ENCODE measurements at regions not wholly inside any gene's neighbourhood (a gene's known extent, or its start where the extent isn't known, plus 50 kb on each side); places are given as distances from the start of the nearest gene placed in this dataset.

DNA sequence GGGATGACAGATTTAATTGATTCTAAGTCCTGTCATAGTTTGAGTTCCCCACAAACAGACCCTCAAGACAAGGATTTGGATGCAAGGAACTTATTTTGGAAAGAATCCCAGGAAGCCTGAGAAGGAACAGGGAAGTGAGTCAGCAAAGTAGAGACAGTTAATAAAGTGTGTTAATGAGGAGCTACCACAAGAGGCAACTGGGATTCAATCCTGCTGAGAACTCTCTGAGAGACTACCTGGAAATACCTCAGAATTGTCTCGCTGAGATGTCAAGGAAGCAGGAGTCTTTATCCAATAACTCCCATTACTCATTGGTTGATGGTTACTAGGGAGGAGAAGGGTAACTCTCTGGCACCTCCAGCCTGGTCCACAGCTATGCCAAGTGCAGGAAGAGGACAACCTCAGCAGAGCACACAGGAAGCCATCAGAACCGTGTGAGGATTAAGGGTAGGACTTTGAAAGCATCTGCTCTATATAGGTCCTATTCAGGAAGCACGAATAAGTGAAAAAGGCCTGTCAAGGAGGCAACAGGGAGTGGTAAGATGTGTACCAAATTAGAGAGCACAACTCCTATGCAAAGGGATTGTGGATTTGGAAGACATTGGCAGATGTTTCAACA, 311.1 kb upstream of the KCNH8 start:
- no peak for DNase-seq (ENCODE audit: low read depth in 4 of 4, low spot score in 3 of 4)

DNA sequence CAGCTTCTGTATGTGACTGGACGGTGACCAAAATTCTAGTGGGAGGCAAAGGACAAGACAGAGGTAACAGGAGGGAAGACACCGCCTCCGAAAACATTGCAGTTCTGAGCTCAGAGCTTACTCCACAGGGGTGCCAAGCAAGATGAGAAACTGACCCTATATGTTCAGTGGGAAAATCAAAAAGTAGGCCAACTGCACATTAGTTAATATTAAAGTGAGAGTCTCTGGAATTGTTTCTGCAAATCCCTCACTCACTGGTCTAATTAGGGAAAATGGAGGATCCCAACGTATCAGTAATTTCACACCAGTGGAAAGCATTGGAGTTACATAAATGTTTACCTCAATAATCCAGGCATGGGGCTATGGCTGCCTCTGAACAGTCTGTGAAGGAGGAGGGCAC, 313.3 kb upstream of the KCNH8 start:
- no peak for DNase-seq (ENCODE audit: low read depth in 4 of 4, low spot score in 3 of 4)

DNA sequence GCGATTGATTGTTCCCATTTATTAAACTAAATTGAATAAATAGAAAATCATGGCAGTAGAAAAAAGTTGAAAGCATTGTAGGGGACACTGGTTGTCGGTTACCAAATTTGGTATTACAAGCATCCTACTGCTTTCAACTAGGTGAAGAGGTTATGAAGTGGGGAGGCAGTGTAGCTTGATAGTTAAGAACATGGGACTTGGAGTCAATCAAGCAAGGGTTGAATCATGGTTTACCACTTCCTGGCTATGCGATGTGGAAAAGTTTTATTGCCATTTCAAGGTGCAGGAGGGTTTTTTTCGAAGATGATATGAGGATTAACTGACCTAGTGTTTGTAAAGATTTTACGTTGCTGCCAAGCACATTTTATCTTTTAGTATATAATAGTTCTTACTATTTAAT, 318.2 kb upstream of the KCNH8 start:
- no peak for DNase-seq (ENCODE audit: low read depth in 4 of 4, low spot score in 3 of 4)

DNA sequence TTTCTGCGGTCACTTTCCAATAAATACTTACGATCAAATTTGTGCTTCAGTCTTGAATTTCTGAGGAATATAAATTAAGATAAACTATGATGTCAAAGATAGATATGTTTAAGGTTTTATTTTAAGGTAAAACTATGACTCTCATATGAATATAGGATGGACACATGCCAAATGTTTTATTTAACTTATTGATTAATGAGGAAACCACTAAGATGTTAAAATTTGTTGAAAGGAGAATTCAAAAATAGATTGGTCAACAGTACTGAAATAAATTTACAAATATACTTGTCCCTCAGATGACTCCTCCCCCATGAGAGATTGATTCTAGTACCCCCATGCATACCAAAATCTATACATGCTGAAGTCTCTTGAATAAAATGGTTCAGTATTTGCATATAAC, 319.7 kb upstream of the KCNH8 start:
- DNase-seq (ENCODE audit: low read depth in 4 of 4, low spot score in 3 of 4) = no peak

DNA sequence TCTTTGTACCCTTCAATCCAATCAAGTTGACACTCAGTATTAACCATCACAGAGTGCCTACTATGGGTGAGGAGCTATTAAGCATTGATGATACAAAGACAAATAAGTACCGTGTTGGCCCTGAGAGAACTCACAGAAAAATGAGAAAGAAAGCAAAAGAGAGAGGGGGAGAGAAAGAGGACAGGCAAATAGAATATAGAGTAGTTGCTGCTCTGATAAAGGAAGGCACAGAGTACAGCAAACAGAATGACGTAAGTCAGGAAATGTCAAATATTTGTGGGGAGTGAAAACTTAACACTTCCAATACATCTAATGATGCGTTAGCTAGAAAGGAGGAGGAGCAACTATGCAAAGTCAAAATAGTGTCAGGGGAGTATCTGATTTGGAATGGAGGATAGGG, 320.6 kb upstream of the KCNH8 start:
- DNase-seq (ENCODE audit: low read depth in 4 of 4, low spot score in 3 of 4) = no peak

DNA sequence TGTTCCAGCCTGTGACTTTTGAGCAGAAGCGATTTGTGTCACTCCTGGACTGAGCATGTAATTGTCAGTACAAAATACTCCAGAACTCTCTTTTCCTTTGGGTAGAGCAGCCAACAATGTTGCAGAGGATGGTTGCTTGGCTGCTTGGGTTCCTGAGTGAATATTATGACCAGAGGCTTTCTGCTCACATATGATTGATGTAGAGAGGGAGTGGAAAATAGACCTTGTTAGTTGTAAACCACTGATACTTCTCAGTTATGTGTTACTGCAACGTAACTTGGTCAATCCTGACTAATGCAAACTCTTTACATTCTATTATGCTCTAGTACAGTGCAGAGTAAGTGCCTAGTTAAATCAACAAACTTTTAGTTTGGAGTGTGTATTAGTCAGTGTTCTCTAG, 322.6 kb upstream of the KCNH8 start:
- DNase-seq (ENCODE audit: low read depth in 4 of 4, low spot score in 3 of 4) = no peak

DNA sequence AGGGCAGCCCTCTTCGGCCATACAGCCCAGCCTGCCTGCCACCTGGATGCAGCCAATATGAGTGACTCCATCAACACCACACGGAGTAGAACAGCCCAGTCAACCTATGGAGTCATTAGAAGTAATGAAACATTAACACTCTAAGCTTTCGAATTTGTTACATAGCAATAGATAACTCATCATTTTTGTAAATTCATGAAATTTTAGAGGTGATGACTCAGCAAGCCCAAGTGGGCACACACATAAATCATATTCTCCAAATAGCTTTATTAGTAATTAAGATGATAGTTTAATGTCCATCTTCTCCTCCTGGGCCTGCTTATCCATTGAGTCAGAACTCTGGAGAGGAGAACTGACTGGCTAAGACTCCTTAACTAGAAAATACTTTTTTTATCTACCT, 335.0 kb upstream of the KCNH8 start:
- DNase-seq (ENCODE audit: low read depth in 4 of 4, low spot score in 3 of 4) = no peak

DNA sequence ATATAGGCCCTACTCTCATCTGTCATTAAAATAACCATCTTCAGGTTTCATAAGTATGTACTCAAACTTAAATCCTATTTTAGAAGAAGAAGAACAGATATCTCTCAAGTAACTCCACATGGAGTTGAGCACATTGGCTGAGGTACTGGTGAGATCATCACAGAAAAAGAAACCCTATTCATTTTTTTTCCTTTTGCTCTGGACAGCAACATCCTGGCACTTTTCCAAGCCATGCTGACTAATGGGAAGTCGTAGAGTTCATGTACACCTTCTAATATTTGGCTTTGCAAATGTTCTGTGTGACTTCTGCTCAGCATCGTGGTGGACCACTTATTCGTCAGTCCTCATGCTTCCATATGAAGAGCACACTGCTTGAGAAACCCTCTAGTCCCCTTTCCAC, 336.0 kb upstream of the KCNH8 start:
- no peak for DNase-seq (ENCODE audit: low read depth in 4 of 4, low spot score in 3 of 4)

DNA sequence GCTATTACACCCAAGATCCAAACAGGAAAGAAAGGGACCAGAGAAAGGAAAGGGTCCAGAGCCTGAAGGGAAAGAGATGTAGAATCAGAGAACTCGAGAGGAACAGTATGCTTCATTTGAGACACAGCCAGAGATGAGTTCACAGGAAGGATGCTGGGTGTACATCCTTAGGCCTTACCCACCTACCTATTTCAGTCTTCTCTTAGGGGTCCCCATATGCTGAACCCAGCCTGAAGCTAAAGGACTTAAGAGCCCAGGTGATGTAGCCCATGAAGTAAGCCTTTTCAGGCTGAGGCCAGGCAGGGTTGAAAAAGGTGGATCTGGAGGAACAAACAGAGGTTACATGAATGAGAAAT, 338.0 kb upstream of the KCNH8 start:
- DNase-seq (ENCODE audit: low read depth in 4 of 4, low spot score in 3 of 4) = no peak

DNA sequence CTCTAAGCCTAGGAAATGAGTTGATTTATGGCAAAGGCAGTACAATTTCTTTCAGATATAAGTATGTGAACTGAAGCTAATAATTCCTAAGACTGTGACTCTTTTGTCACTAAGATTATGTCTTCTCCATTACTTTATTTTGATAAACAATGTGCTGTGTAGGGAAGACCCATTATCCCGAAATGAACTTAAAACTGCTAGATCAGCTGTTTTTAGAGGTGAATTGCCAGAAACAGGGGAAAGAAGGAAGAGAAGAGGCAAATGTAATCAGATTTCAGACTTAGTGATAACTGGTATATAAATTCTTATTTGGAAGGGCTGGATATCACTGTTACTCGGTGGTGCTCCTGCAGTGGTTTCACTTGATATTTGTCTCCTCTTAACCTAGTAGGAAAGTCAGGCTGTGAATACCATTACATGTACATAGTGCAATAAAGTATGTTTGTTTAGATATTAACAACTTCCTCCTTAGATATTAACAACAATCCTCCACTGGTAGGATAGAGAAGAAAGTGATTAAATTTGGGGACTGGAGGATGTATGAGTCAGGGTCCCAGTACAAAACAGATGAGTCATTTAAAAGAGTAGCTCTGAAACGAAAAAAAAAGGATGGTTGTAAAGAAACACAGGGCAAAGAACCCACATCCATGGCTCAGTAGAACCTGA, 338.5 kb upstream of the KCNH8 start:
- no peak for DNase-seq (ENCODE audit: low read depth in 4 of 4, low spot score in 3 of 4)

DNA sequence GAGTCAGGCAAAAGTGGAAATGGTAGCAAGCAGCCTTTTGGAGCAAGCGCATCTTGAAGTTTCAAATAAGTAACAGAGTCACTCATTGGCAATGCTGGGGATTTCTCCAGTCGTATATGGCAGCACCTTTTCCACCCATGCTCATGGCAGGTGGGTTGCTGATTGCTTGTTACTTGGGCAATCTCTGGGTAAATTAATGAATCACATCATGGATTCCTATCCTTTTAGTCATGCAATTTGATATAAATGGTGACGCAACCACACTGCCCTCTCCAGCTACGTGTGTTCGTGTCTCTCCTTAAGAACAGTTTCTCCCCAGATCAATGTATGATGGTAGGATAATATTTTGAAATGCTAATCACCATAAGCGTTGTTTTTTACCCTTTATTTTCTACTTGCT, 339.9 kb upstream of the KCNH8 start:
- DNase-seq (ENCODE audit: low read depth in 4 of 4, low spot score in 3 of 4) = no peak

DNA sequence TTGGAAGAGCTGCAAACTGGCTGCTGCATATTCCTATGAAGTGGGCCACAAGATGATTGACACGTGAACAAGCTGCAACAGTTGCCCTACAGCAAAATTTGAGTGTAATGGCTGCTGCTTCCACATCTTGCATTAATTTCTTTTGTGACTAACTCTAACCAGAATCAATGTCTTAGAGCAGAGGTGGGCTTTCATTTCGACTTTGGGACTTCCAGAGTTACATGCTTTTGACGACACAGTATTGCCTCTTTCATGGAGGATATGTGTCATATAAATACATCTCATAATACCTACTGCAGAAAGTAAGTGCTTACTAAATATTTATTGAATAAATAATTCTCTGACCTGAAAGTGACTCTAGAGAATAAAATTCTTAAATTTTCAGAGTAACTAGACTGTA, 340.7 kb upstream of the KCNH8 start:
- DNase-seq (ENCODE audit: low read depth in 4 of 4, low spot score in 3 of 4) = no peak

DNA sequence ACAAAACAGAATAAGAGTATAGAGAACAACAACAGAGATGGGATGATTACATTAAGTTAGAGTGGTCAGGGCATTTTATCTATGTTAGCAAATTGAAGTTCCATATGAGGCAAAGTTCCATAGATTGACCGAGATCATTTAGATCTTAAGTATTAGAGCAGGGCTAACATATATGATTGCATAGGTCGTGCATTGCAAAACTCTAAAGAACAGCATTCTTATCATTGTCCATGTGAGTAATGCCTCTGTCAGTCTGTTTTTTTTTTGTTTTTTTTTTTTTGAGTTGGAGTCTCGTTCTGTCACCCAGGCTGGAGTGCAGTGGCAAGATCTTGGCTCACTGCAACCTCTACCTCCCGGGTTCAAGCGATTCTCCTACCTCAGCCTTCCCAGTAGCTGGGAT, 341.7 kb upstream of the KCNH8 start:
- DNase-seq (ENCODE audit: low read depth in 4 of 4, low spot score in 3 of 4) = no peak

DNA sequence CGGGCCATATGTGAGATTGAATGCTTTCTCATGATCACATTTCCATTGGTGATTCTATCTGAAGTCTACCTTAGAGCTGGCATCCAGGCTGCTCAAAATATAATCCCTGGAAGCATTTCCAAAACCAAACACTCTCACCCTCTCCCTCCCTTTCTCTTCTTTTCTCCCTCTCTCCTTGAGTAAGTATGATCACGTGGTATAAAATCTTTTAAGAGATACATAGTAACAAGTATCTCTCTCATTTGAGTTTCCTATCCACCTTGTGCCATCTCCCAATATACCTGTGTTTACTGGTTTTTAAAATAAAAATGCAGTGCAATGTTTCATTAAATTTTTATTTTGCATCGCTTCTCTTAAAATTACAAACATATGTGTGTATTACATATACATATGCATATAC, 350.9 kb upstream of the KCNH8 start:
- DNase-seq (ENCODE audit: low read depth in 4 of 4, low spot score in 3 of 4) = no peak

DNA sequence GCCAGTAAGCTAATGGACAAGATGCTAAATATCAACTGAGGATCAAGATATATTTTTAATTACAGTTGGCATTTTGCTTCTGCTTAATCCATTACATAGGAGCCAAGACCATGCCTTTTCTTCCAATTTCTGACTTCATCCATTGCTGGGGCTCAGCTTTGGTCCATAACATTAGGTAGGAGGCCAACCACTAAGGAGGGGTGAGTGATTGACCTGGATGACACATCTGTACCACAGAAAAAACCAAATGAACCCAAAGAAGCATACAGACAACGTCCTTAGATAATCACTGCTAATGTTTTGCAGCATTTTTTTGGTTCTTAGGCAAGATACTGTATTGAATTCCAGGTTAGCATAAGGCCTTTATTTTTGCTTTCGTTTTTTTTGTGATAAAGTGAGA, 353.2 kb upstream of the KCNH8 start:
- no peak for DNase-seq (ENCODE audit: low read depth in 4 of 4, low spot score in 3 of 4)

DNA sequence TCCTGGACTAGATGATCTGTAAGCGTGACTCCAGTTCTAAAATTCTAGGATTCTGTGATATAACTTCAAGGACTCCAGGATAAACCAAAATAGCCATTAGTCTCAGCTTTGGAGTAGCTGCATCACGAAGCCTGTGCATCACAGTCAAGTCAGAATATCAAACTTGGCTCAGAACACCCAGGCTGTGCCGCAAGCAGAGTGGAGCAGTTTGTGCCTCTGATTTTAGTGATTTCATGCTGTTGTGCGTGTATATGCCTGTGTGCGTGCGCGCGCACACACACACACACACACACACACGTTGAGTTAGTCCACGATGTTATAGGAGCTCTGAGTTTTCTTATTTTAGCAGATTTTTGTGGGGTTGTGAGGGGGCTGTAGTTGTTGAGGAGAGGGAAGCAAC, 356.6 kb upstream of the KCNH8 start:
- DNase-seq (ENCODE audit: low read depth in 4 of 4, low spot score in 3 of 4) = no peak

DNA sequence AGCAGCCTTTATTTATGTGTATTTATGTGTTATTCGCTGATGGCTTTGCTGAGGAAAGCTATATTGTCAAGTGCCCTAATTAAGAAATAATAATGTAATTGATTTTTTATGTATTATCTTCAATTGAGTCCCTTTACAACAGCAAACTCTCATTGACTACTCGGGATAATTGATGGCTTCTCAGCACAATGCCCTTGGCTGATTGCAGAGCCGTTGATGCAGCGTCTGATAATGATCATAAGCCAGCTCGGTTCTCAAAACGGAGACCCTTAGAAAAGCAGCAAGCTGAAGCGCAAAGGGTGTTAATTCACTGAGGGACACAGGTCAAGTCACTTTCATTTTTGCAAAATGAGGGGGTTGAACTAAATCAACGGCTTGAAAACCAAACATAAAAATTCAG, 357.1 kb upstream of the KCNH8 start:
- DNase-seq (ENCODE audit: low read depth in 4 of 4, low spot score in 3 of 4) = no peak

DNA sequence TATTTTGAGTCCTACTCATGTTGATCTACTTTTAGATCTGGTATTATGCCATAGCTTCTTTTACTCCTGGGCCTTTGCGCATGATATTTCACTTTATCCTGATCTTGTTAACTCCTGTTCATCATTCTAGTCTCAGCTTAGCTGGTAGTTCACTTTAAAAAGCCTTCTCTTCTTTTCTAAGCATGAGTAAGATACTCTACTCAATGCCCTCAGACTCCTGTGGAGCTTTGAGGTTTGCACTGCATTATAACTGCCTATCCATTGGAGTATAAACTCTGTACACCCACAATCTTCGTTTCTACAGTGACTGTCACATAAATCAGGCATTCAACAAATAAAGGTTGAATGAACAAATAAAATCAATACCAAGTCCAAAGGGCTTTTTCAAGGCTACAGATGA, 357.9 kb upstream of the KCNH8 start:
- no peak for DNase-seq (ENCODE audit: low read depth in 4 of 4, low spot score in 3 of 4)

DNA sequence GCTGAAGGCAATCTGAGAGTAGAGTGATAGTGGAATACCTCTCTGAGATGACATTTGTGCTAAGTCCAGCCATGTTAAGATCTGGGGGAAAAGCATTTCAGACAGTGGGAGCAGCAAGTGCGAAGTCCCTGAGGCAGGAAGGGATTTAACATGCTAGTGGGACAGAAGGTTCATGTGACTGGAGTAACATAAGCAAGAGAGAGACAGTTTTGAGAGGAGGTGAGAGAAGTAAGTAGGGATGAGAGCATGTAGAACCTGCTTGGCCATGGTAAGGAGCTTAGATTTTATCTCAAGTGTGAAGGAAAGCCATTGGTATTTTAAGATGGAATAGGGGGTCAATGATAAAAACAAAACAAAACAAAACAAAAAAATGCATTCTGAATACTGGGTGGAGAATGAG, 358.6 kb upstream of the KCNH8 start:
- no peak for DNase-seq (ENCODE audit: low read depth in 4 of 4, low spot score in 3 of 4)

DNA sequence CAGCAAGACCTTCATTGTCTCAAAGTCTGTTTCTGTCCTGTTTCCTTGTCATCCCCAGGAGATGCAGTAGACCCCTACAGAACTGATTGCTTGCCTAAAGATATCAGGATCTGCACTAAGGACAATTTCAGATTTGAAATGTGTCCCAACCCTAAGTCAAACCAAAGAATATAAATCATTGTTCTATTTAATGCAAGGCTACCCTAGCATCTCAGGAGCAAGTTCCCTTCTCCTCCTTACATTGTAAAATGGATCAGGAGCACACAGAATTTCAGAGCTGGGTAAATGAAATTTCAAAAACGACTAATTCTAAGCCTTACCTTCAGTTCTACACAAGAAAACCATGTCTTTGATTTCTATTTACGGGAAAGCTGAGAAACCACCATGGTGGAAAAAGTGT, 360.9 kb upstream of the KCNH8 start:
- DNase-seq (ENCODE audit: low read depth in 4 of 4, low spot score in 3 of 4) = no peak

DNA sequence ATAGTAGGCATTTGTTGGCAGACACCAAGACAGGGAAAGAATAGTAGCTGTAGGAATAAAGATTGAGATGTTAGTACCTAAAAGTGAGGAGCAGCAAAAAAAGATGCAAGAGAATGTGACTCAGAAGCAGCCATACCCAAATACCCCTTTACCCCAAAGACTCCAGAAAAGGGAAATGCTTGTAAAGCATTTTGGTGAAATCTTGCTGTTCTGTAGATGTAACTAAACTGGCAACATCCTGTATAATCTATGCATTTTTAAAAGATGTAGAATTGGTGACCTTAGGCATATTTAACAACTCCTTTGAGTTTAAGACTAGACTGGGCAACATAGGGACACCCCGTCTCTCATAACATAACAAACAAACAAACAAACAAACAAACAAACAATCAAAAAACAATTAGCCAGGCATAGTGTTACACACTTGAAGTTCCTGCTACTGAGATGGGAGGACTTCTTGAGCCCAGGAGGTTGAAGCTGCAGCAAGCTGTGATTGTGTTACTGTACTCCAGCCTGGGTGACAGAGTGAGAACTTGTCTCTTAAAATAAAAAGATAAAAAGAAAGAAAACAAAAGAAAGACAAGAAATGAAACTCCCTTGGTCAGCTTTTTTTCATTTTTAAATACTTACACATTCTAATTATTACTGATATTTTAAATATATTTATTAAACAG, 361.5 kb upstream of the KCNH8 start:
- DNase-seq (ENCODE audit: low read depth in 4 of 4, low spot score in 3 of 4) = no peak

DNA sequence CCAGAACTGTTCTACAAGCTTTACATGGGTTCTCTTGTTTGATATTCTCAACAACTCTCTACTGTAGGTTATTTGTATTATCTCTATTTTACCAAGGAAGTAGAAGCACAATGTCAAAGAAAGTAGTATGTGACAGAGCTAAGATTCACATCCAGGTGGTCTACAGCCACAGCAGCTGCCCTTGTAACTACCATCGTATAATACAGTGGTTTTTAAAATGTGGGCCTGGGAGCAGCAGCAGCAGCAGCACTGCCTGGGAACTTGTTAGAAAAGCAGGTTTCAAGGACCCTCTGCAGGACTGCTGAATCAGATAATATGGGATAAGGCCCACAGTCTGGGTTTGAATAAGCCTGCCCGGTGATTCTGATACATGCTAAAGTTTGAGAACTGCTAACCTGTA, 357.1 kb upstream of the SATB1 start:
- no peak for DNase-seq (ENCODE audit: low read depth in 4 of 4, low spot score in 3 of 4)

DNA sequence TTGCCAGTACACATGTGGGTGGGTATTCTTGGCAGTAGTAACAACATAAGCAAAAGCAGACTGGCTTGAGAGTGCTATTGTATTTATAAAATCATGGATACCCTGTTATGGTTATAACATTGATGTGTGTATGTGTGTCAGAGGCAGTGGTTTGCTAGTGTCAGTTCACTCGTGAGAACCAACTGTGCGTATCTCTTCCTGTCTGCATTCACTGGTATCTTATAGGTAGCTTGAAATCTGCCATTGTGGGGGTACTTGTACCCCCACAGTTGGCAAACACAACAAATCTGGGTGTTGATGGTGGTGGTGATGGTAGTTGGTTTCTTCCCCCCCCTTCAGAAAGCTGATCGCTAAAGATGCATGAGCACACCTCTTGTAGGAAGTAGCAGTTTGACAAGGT, 355.8 kb upstream of the SATB1 start:
- DNase-seq (ENCODE audit: low read depth in 4 of 4, low spot score in 3 of 4) = no peak
